H9 (cell line): ENCODE measurements at regions not wholly inside any gene's neighbourhood (a gene's known extent, or its start where the extent isn't known, plus 50 kb on each side); places are given as distances from the start of the nearest gene placed in this dataset.

ENCODE experiments used
- DNase-seq: peaks from one replicate; pipeline ENCODE4 v3.0.0-alpha.2; 2017
- H2AFZ ChIP-seq: one replicate; pipeline ENCODE4 v1.6.1; 2013; ENCODE audit warnings: mild to moderate bottlenecking, low read length, control low read depth, moderate library complexity
- H2AK5ac ChIP-seq: 2 replicates; pipeline ENCODE4 v1.6.1; 2013; ENCODE audit warnings: low read length, control low read depth, mixed read lengths; ENCODE audit not compliant: insufficient read length
- H2BK120ac ChIP-seq: one replicate; pipeline ENCODE4 v1.6.1; 2013; ENCODE audit warnings: low read depth, mild to moderate bottlenecking, low read length, control low read depth, inconsistent platforms; ENCODE audit not compliant: poor library complexity, severe bottlenecking
- H2BK12ac ChIP-seq: 2 replicates; pipeline ENCODE4 v1.6.1; 2013; ENCODE audit warnings: low read length, control low read depth, mixed read lengths, low read depth; ENCODE audit not compliant: insufficient read length
- H2BK15ac ChIP-seq: 2 replicates; pipeline ENCODE4 v1.6.1; 2013; ENCODE audit warnings: low read depth, low read length, control low read depth
- H2BK20ac ChIP-seq: one replicate; pipeline ENCODE4 v1.6.1; 2013; ENCODE audit warnings: low read depth, mild to moderate bottlenecking, low read length, control low read depth, inconsistent platforms; ENCODE audit not compliant: poor library complexity, severe bottlenecking
- H2BK5ac ChIP-seq: 2 replicates; pipeline ENCODE4 v1.6.1; 2013; ENCODE audit warnings: low read length, control low read depth, mixed read lengths; ENCODE audit not compliant: insufficient read length
- H3K14ac ChIP-seq: 2 replicates; pipeline ENCODE4 v1.6.1; 2013; ENCODE audit warnings: low read length, control low read depth; ENCODE audit not compliant: insufficient read depth
- H3K18ac ChIP-seq: 2 replicates; pipeline ENCODE4 v1.6.1; 2013; ENCODE audit warnings: low read depth, mild to moderate bottlenecking, mixed read lengths, low read length, control low read depth; ENCODE audit not compliant: insufficient read length
- H3K23ac ChIP-seq: 2 replicates; pipeline ENCODE4 v1.6.1; 2013; ENCODE audit warnings: low read length, control low read depth, mixed read lengths, low read depth; ENCODE audit not compliant: insufficient read length
- H3K23me2 ChIP-seq: 2 replicates; pipeline ENCODE4 v1.6.1; 2013; ENCODE audit warnings: low read depth, mild to moderate bottlenecking, mixed read lengths, low read length, control low read depth; ENCODE audit not compliant: insufficient read length, poor library complexity, severe bottlenecking
- H3K27ac ChIP-seq: 2 replicates; pipeline ENCODE4 v1.5.1; 2013; ENCODE audit warnings: low read length, control low read depth, mixed read lengths, low read depth; ENCODE audit not compliant: insufficient read length
- H3K27me3 ChIP-seq: 2 replicates; pipeline ENCODE4 v1.6.1; 2013; ENCODE audit warnings: low read length, control low read depth, inconsistent platforms; ENCODE audit not compliant: insufficient read depth
- H3K4ac ChIP-seq: 2 replicates; pipeline ENCODE4 v1.6.1; 2013; ENCODE audit warnings: low read depth, mild to moderate bottlenecking, control low read depth, inconsistent platforms, low read length, moderate library complexity
- H3K4me1 ChIP-seq: 2 replicates; pipeline ENCODE4 v1.6.1; 2013; ENCODE audit warnings: low read length, control low read depth, inconsistent platforms; ENCODE audit not compliant: insufficient read depth
- H3K4me2 ChIP-seq: 2 replicates; pipeline ENCODE4 v1.6.1; 2013; ENCODE audit warnings: low read length, control low read depth, mixed read lengths; ENCODE audit not compliant: insufficient read length, insufficient read depth
- H3K56ac ChIP-seq: 2 replicates; pipeline ENCODE4 v1.6.1; 2013; ENCODE audit warnings: low read depth, mild to moderate bottlenecking, mixed read lengths, low read length, control low read depth; ENCODE audit not compliant: insufficient read length
- H3K79me1 ChIP-seq: 2 replicates; pipeline ENCODE4 v1.6.1; 2013; ENCODE audit warnings: low read depth, mild to moderate bottlenecking, moderate library complexity, low read length, control low read depth, inconsistent platforms; ENCODE audit not compliant: insufficient read depth, poor library complexity, severe bottlenecking
- H3K79me2 ChIP-seq: 2 replicates; pipeline ENCODE4 v1.6.1; 2013; ENCODE audit warnings: low read length, control low read depth, inconsistent platforms; ENCODE audit not compliant: insufficient read depth
- H3K9ac ChIP-seq: 2 replicates; pipeline ENCODE4 v1.6.1; 2013; ENCODE audit warnings: low read length, control low read depth, mixed read lengths; ENCODE audit not compliant: insufficient read length; ENCODE audit errors: extremely low read depth
- H3K9me3 ChIP-seq: one replicate; pipeline ENCODE4 v1.6.1; 2013; ENCODE audit warnings: low read depth, low read length, inconsistent platforms; ENCODE audit not compliant: control insufficient read depth
- H3T11ph ChIP-seq: one replicate; pipeline ENCODE4 v1.6.1; 2013; ENCODE audit warnings: mild to moderate bottlenecking, low read length, control low read depth, inconsistent platforms
- H4K20me1 ChIP-seq: one replicate; pipeline ENCODE4 v1.6.1; 2013; ENCODE audit not compliant: control insufficient read depth, insufficient read length, insufficient read depth
- H4K5ac ChIP-seq: 2 replicates; pipeline ENCODE4 v1.6.1; 2013; ENCODE audit warnings: low read depth, mild to moderate bottlenecking, mixed read lengths, low read length, control low read depth; ENCODE audit not compliant: insufficient read length
- H4K8ac ChIP-seq: replicated peaks from 2 replicates; pipeline ENCODE4 v1.6.1; 2013; ENCODE audit warnings: low read length, control low read depth, mixed read lengths, low read depth; ENCODE audit not compliant: insufficient read length
- H4K91ac ChIP-seq: 2 replicates; pipeline ENCODE4 v1.6.1; 2013; ENCODE audit warnings: low read depth, mild to moderate bottlenecking, moderate library complexity, mixed read lengths, low read length, control low read depth; ENCODE audit not compliant: insufficient read length
- H3K27ac Mint-ChIP-seq, 3 experiments: 2 replicates in 2 of 3; 3 replicates in 1 of 3; pipeline ENCODE4 v1.8.0; 2020 to 2021; ENCODE audit warnings: mixed read lengths in 3 of 3, mild to moderate bottlenecking in 1 of 3, moderate library complexity in 1 of 3
- H3K27me3 Mint-ChIP-seq: 2 replicates; pipeline ENCODE4 v1.8.0; 2021; ENCODE audit warnings: low read depth, mild to moderate bottlenecking, moderate library complexity, mixed read lengths
- H3K36me3 Mint-ChIP-seq, 3 experiments: 2 replicates in 2 of 3; 3 replicates in 1 of 3; pipeline ENCODE4 v1.8.0; 2020 to 2021; ENCODE audit warnings: low read depth in 3 of 3, mixed read lengths in 3 of 3; ENCODE audit not compliant: insufficient read depth in 1 of 3
- H3K4me1 Mint-ChIP-seq, 2 experiments: 2 replicates each; pipeline ENCODE4 v1.8.0; 2020; ENCODE audit warnings: mixed read lengths in 2 of 2
- H3K4me3 Mint-ChIP-seq, 2 experiments: 2 replicates in 1 of 2; 3 replicates in 1 of 2; pipeline ENCODE4 v1.8.0; 2020 to 2021; ENCODE audit warnings: mild to moderate bottlenecking in 2 of 2, mixed read lengths in 2 of 2, moderate library complexity in 1 of 2
- H3K9me3 Mint-ChIP-seq, 2 experiments: 2 replicates in 1 of 2; 3 replicates in 1 of 2; pipeline ENCODE4 v1.8.0; 2020; ENCODE audit warnings: mild to moderate bottlenecking in 2 of 2, mixed read lengths in 2 of 2, moderate library complexity in 1 of 2
- CTCF ChIP-seq: fragments of 200-600 bp; sonication (generic); conservative IDR thresholded peaks from 3 replicates; pipeline ENCODE4 v1.8.0; 2021; ENCODE audit warnings: antibody characterized with exemption, mild to moderate bottlenecking
- WGBS: extraction: QIAGEN DNeasy Blood & Tissue Kit; methylation state at CpG from one replicate; pipeline ENCODE4 v1.1.7; 2013; ENCODE audit warnings: missing lambda C conversion rate, low lambda C conversion rate, mixed read lengths; ENCODE audit not compliant: insufficient read length; ENCODE audit errors: extremely low coverage; 5-methylcytosine and 5-hydroxymethylcytosine counted together

GRCh38 chr3:117699058-117699457, 989.5 kb downstream of the TUSC7 start:
- no peaks in the 10 kb centered on the region for H3K9me3 ChIP-seq
- H4K20me1 ChIP-seq: no peaks in the 10 kb centered on the region
- H3K18ac ChIP-seq: no peak overlapping the region
- Mint-ChIP-seq H3K27me3 (no peaks in the 10 kb centered on the region), H3K27ac (no peak overlapping the region), H3K4me3 (no peak overlapping the region), H3K9me3 (no peaks in the 10 kb centered on the region; a peak in 1 of 5 replicates), H3K4me1 (peaks cover 15 to 17% of the 10 kb centered on the region in 2 experiments), H3K36me3 (no peaks in the 10 kb centered on the region)
- H2BK12ac ChIP-seq: no peak overlapping the region
- no peak overlapping the region for H3T11ph ChIP-seq
- H3K56ac ChIP-seq: no peak overlapping the region
- H3K27me3 ChIP-seq: no peaks in the 10 kb centered on the region
- no peak for DNase-seq
- H3K14ac ChIP-seq: no peak overlapping the region
- H3K4ac ChIP-seq: no peak overlapping the region
- no CpG with 5 or more reads among the region's 2 CpGs for WGBS
- no peaks in the 10 kb centered on the region for H3K79me2 ChIP-seq
- no peak overlapping the region for H2BK15ac ChIP-seq
- H4K5ac ChIP-seq: no peak overlapping the region
- H3K9ac ChIP-seq: no peak overlapping the region
- H2AK5ac ChIP-seq: no peak overlapping the region
- no peaks in the 10 kb centered on the region for H3K4me1 ChIP-seq
- no peak overlapping the region for H2AFZ ChIP-seq
- no peaks in the 10 kb centered on the region for H3K79me1 ChIP-seq
- H3K4me2 ChIP-seq: no peak overlapping the region
- no peak overlapping the region for H2BK20ac ChIP-seq
- H3K23ac ChIP-seq: no peak overlapping the region
- H3K27ac ChIP-seq: no peak overlapping the region
- no peak overlapping the region for H2BK5ac ChIP-seq
- no peak overlapping the region for H4K91ac ChIP-seq
- H4K8ac ChIP-seq: no peak overlapping the region
- no peak for TF ChIP-seq CTCF
- H3K23me2 ChIP-seq: no peaks in the 10 kb centered on the region
- no peak overlapping the region for H2BK120ac ChIP-seq
